NCI-H2196 treated with DMSO at 0.1 percent for 48 hours (cell line): ENCODE measurements at regions not wholly inside any gene's neighbourhood (a gene's known extent, or its start where the extent isn't known, plus 50 kb on each side); places are given as distances from the start of the nearest gene placed in this dataset.
"Not testable (repeated sequence)": the region's sequence is repeated elsewhere in the genome, so short reads cannot be mapped to it uniquely, and the experiment has no call there.

Experiments
- DNase-seq: peaks from one replicate; lab custom pipeline; 2025; ENCODE audit not compliant: unreplicated experiment; lab: John Stamatoyannopoulos, UW

GRCh38 chr6:144429753-144430152 is 144.6 kb downstream of the UTRN start:
- DNase-seq, result no peak

DNA sequence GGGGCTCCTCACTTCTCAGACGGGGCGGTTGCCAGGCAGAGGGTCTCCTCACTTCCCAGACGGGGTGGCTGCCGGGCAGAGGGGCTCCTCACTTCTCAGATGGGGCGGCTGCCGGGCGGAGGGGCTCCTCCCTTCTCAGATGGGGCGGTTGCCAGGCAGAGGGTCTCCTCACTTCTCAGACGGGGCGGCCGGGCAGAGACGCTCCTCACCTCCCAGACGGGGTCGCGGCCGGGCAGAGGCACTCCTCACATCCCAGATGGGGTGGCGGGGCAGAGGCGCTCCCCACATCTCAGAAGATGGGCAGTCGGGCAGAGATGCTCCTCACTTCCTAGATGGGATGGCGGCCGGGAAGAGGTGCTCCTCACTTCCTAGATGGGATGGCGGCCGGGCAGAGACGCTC is 148.3 kb downstream of the UTRN start:
- DNase-seq, result not testable (repeated sequence)

DNA sequence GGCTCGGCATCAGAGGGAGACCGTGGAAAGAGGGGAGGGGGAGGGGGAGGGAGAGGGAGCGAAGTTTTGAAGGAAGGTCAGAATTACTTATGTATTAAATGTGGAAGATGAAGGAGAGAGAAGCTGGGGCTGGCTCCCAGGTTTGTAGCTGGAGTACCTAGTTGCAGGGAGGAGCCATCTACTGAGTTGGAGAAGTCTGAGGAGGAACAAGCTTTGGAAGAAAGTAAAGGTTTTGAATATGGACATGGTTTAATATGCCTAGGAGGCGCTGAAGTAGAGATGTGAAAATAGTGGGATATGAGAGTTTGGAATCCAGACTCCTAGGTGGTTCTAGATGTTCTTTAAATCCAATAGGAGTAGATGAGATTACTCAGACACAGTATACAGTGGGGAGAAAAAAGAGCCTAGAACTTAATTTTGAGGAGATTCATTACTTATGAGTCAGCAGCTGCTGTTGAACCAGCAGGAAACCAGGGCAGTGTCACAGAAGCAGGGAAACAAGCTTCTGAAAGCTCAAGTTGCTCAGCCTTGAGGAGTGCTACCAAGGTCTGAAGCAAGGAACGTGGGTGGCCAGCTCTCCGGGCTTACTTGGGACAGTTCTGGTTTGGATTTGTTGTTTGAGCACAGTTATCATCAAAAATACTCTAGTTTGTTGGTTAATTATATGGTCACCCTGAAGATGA is 149.3 kb downstream of the UTRN start:
- no peak for DNase-seq

DNA sequence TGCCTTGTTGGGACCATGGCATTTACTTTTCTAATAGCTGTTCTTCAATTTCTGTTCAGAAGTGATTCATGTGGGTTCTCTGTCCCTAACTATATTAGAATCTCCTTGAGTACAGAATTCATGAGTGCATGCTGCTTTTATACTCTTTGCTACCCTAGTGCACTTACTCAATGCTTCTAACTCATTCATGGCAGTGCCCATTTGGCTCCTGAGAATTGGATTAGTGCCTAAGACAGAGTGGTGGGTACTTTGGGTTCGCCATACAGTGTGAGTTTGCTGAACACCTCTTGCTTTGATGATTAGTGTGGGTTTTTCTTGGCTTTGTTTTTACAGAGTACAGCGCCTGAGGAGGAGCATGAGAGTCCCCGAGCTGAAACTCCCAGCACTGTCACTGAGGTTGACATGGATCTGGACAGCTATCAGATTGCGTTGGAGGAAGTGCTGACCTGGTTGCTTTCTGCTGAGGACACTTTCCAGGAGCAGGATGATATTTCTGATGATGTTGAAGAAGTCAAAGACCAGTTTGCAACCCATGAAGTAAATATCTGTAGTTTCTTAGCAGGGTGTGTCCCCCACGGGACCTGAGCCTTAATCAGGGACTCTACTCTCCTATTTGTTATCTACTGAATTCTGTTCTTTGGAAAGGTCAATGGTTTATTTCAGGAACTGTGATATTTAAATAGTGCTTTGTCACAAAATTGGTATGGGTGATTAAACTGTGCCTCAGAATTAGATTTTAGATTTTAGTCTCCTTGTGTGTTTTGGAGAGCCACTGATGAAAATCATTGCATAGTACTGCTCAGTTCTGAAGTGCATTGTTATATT is 150.7 kb downstream of the UTRN start:
- DNase-seq, result no peak

DNA sequence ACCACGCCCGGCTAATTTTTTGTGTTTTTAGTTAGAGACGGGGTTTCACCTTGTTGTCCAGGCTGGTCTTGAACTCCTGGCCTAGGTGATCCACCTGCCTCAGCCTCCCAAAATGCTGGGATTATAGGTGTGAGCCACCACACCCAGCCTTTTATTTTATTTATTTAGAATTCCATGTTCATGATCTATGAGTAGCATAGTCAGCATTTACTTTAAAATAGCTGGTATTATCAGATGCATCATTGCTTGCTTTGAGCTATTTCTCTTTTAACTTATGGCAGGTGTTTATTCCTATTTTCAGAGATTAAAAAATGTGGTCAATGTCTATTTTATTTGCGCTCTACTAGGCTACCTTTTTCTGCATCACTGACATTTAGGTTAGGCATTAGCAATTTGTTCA is 152.0 kb downstream of the UTRN start:
- DNase-seq, result no peak

DNA sequence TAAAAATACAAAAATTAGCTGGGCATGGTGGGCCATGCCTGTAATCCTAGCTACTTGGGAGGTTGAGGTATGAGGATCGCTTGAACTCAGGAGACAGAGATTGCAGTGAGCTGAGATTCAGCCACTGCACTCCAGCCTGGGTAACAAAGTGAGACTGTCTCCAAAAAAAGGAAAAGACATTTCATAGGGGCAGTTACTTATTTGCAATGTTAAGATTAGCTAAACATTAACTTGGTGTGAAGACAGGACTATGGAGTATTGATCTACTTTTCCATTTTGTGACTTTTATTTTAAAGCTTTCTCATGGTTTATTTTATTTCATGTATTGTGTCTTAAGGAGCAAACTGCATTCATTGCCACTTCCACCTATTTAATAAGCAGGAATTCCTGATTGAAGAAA is 153.0 kb downstream of the UTRN start:
- DNase-seq, result no peak

GRCh38 chr6:144439016-144439415 is 153.9 kb downstream of the UTRN start:
- no peak for DNase-seq

- not testable (repeated sequence) for DNase-seq
Observed at GRCh38 chr6:144441801-144442200, 156.7 kb downstream of the UTRN start.

DNA sequence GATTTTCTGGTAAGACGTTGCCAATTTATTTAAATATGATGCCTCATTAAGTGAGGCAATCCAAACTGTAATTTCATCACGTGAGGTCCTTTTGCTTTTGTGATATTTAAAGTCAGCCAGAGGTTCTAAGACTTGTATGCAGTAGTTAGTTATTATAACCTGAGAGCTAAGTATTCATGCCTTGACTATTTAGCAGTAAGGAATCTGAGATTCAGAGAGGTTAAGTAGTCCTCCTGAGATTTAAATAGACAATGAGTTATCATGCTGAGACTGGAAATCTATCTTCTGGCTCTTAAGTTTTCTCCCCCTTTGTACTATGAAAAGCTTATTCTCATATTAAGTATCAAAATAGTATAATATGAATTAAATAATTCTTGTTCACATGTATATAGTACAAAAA is 158.0 kb downstream of the UTRN start:
- DNase-seq, result no peak

DNA sequence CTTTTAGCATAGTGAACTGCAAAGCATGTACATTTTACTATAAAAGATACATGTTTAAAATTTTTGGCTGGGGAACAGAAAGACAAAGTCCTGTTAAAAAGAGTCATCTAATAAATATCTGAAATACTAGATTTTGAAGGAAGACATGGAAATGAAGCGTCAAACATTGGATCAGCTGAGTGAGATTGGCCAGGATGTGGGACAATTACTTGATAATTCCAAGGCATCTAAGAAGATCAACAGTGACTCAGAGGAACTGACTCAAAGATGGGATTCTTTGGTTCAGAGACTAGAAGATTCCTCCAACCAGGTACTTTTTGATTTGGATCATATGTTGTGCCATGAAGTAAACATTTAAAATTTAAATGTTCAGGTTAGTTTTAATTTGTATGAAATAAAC is 162.3 kb downstream of the UTRN start:
- DNase-seq, result no peak

DNA sequence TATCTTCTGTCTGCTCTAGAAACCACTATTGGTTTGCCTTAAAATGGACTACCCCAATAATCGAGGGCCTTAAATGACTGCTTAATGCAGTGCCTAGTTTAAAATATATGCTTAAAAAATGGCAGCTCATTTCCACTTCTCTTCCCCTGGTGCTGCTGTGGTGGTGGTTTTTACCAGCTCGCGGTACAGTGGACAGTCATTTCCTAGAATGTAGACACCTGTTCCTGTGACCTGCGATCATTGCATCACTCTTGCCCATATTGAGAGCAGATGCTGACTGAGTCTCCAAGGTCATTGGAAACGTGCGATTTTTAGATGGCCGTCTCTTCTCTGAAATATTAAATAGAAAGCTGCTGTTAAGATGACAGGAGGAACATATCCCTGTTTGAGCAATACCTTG is 164.1 kb downstream of the UTRN start:
- DNase-seq, result no peak

GRCh38 chr6:144449911-144450597 is 164.9 kb downstream of the UTRN start:
- no peak for DNase-seq

- no peak for DNase-seq
Observed at GRCh38 chr6:144460327-144461095, 175.4 kb downstream of the UTRN start.

DNA sequence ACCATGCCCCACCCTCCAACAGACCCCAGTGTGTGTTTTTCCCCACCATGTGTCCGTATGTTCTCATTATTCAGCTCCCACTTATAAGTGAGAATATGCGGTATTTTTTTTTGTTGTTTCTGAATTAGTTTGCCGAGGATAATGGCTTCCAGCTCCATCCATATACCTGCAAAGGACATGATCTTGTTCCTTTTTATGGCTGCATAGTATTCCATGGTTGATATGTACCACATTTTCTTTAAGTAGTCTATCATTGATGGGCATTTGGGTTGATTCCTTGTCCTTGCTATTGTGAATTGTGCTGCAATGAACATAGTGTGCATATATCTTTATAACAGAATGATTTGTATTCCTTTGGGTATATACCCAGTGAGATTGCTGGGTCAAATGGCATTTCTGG is 176.9 kb downstream of the UTRN start:
- DNase-seq, result no peak

DNA sequence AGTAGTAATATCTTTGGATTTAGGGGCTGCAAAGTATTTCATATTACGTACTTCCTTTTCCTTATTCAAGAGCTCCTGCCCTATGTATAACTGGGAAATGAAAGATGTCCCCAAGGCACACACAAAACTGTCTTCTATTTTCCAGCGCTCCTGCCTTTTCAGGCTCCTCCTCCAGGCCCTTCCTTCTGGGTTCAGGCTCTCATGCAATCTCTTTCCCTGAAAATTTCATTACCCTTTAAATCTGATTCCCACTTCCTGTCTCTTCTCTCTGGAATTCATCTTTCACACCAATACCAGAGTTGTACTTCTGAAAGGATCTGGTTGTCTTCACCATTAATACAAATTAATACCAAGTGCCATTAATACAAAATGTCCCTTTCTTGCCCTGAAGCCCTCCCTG is 181.6 kb downstream of the UTRN start:
- no peak for DNase-seq

DNA sequence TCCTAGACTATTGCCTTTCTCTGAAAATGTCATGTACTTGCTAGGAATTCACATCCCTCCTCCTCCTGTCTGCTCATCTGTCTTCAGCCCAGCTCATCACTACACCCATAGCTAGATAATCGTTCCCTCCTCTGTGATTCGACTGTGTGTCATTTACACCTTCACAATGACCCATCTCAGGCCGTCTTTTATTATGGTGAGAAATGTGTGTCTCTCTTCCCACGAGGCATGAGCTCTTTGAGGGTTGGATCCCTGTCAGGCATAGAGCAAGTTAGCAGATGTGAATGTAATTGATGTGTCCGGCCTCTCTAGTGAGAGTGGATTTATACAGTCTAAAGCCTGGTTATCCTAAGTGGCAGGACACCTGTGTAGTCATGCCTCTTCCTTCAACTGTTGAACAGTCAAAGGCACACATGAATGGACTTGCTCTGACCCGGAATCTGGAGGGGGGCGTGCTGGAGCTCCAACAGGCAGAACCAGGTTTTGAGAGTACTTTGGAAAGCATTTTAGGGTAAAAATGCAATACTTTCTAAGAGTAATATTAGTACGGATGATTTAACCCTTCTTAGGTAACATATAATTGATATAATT is 182.1 kb downstream of the UTRN start:
- no peak for DNase-seq

DNA sequence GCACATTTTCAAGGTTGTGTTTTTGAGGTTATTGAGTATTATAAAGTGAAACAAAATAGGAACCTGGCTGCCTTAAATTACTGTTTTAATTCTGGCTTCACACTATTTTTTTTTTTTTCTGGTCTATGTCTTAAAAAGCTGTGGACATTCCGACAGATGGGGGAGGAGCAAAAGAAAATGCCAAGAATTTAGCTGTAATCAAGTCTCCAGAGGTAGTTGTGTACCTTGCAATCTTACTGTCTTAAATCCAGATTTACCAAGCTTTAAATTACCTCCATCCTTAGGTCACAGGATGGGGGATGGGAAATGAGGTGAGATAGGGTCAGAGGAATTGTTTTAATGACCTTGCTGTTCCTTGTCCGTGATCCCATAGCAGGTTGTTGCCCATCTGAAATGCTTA is 182.8 kb downstream of the UTRN start:
- DNase-seq, result no peak

DNA sequence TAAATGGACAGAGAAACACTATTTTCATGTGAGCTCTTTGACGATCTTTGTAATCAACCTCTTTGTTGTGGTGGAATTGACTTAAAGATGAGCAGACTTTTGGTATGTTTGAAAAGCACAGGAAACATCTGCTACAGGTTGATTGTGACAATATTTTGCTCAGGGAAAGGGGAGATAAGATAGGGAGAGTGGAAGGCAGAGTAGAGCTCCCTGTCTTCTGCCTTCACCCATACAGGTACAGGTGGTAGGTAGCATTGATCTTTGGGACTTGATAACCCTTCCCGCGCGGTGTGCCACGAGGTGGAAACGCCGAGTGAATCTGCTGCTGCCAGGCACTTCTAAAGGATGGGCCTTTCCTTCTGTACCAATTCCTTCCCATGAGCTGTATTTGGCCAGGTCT is 183.6 kb downstream of the UTRN start:
- DNase-seq, result no peak

DNA sequence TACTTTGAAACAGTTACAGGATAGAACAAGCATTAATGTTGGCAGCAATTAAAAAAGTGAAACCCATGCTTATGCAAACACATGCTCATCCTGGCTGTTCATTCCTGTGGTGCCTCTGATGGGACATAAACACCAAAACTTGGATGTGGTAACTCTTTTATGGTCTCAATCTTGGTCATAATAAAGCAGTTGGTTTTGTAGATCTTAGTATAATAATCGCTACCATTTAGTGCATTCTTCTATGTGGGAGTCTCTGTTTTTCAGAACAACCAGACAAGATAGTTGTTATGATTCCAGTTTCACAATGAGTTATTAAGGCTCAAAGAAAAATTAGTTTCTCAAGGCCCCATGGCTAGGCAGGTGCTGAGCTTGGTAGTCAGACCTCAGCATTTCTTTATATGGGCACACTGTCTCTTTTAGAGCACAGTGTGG is 184.0 kb downstream of the UTRN start:
- no peak for DNase-seq

DNA sequence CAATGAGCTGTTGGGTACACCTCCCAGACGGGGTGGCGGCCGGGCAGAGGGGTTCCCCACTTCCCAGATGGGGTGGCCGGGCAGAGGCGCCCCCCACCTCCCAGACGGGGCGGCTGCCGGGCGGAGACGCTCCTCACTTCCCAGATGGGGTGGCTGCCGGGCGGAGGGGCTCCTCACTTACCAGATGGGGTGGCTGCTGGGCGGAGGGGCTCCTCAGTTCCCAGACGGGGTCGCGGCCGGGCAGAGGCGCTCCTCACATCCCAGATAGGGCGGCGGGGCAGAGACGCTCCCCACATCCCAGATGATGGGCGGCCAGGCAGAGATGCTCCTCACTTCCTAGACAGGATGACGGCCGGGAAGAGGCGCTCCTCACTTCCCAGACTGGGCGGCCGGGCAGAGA is 185.1 kb downstream of the UTRN start:
- not testable (repeated sequence) for DNase-seq

GRCh38 chr6:144471986-144472385 is 186.9 kb downstream of the UTRN start:
- DNase-seq, result no peak
